Midbrain (tissue), 1 donor: ENCODE measurements at regions not wholly inside any gene's neighbourhood (a gene's known extent, or its start where the extent isn't known, plus 50 kb on each side); places are given as distances from the start of the nearest gene placed in this dataset.

Experiments used
- DNase-seq: peaks from one replicate; lab custom pipeline; 2025; lab: John Stamatoyannopoulos, UW

DNA sequence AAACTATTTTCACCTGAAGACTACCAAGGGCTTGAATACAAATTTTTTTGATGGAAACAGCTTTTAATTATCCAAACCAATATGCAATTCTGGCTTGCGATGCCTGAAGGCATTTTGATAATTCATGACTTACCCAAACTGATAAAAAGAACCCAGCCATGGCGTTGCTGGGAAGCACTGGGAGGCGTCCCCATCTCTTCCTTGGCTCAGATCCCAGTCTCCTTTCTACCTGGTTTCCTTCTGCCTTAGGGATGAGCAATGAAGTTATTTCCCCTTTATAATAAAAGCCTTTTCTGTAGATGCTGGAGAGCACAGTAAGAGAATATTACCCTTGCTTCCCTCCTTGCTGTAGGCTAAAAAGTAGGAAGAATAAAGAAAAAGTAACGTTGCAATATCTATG, 129.1 kb upstream of the ANK3 start:
- DNase-seq = no peak

DNA sequence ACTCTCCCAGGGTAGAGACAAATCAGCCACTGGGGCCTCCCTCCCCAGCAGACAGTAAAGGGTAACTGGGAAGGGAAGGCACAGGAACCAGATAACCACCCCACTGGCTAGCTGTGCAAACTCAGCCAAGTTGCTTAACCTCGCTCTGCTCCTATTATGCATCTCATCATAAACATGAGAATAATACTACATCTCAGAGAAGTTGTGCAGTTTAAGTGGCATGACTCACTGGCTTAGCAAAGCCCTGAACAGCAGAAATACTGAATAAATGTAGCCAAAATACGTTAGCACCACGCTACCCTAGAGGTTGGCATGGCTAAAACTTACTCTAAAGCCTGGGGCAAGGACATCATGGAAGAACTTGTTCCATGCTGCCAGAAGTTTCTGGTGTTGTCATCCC, 128.1 kb upstream of the ANK3 start:
- no peak for DNase-seq

DNA sequence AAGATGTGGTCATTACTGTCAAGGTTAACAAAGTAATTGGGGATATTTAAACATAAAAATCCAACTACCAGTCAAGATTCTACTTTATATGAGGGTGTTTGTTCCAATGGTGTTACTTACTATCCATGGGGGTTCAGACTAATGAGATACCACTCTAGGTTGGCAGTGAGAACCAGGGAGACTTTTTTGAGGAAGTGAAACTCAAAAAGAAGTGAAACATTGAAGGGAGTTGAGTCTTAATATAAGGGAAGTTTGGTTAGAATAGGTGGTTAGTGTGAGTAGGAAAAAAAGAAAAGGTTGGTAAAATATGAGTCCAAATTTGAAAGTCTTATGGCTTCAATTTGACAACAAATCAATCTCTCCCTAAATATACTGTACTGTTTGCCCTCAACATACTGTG, 123.6 kb upstream of the ANK3 start:
- DNase-seq = no peak

DNA sequence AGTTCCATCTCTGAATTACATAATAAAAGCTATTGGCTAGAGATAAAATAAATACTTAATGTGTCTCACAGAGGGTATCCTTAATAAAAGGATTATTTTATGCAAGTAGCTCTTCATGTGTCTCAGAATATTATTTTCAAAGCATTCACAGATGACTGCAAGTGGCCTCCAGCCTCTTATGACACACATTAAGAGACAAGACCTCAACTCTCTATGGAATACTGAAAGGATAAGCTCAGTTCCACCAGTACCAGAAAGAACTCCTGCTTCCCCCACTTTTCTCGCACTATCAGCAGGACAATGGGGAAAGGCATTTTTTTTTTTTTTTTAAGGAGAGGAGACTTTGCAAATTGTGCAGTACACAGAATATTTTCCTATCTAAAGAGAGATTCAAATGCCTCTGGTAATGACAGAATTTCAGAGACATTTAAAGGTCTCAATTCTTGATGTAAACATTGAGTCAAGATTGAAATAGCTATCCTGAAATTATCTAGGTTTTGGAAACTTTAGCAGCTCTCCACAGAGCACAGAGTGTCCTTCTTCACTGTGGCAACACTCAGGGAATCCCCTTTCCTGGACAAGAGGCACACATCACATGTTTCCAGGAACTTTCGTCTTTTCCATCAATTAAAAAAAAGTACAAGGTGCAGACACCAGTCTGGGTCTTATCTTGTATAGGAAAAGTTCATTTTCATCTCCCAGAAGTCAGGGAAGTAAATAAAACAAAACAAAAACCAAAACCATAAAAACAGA, 122.0 kb upstream of the ANK3 start:
- no peak for DNase-seq

DNA sequence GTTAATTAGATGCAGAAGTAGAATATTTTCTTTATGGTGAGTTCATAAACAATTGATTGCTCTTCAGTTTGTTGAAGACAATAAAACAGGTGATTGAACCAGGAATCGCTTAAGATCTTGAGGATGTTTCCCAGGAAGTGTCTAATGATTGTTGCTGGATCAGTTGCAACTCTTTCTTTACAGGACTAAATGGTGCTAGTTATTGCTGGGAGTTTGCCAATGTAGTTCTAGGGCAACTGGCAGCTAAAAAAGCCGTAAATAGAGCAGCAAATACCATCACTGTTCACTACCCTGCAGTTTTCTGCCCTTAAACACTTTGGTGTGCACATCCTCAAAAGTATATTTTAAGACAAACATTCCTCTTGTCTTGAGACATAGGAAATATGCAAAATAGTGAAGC, 119.2 kb upstream of the ANK3 start:
- DNase-seq = no peak

DNA sequence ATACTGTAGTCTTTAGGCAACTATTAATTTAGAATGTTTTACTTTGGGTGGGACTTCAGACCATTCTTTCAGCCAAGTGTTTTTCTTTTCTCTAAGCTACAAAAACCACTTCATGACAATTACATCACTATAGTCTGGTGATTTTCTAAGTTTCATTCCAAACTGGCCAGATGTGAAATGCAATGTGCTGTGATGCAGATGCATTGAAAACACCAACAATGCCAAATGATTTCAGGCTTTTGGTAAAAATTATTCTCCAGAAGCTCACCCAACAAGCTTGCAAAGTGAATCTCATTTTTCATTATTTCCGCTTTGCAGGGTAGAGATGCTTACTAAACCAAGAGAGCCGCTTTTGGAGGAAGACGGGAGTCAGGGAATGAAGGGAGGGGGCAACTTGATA, 118.4 kb upstream of the ANK3 start:
- DNase-seq = peak; percentile 62

DNA sequence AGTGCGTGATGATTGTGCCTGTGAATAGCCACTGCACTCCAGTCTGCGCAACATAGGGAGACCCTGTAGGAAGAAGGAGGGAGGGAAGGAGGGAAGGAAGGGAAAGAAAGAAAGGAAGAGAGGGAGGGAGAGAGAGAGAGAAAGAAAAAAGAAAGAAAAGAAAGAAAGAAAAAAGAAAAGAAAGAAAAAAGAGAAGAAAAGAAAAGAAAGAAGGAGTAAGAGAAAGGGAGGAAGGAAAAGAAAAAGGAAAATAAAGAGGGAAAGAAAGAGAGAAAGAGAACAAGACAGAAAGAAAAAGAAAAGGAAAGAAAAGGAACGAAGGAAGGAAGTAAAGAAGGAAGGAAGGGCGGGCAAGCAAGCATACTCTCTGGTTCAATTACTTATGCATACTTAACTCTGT, 112.9 kb upstream of the ANK3 start:
- no peak for DNase-seq

DNA sequence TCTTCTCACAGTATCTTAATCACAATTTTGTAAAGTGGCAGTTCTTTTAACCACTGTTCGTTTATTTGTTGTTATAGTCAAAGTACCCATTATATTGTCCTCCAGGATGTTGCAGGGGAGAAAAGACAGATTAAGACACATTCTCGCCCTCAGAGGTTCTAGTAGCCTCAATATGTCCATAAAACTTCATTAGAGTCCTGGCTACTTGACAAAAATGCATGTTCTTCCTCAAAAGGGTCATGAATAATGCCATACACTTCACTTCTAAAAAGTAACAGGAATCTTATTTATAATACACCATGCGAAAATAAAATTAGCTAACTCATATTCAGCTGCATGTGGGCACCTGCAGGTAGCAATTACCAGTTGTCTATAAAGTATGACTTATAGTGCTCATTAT, 109.3 kb upstream of the ANK3 start:
- DNase-seq = no peak

DNA sequence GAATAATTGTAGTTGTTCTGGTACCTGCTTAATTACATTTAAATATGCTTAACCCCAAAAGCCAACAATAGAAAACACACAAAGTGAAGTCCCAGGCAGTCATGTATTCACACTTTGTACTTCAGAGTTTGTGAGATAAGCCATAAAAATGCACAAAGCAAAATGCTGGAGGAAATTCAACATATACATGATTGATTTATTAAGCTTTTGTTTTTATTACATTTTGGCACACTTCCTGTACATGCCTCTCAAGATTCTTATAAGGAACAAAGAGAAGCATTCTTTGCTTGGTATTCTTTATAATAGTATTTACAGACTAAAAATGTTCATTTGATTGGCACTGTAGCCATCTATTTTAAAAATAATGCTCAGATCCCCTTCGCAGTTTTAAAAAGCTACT, 107.7 kb upstream of the ANK3 start:
- no peak for DNase-seq

DNA sequence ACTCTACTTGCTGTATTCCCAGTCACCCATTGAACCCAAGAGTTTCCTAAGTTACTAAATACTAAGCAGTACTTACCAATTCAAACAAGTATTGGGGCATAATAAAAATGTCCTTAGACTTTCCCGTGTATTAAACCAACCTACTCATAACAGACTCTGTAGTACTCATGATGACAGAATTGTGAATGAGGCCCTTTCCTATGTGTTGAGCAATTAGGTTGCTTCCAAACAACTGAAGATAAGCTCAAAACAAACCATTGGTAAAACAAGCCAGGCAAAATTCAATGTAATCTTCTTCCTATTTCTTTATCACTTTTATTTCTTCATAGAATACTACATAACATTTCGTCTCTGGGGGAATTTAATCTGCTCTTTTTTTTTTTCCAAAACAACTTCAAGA, 106.5 kb upstream of the ANK3 start:
- no peak for DNase-seq

DNA sequence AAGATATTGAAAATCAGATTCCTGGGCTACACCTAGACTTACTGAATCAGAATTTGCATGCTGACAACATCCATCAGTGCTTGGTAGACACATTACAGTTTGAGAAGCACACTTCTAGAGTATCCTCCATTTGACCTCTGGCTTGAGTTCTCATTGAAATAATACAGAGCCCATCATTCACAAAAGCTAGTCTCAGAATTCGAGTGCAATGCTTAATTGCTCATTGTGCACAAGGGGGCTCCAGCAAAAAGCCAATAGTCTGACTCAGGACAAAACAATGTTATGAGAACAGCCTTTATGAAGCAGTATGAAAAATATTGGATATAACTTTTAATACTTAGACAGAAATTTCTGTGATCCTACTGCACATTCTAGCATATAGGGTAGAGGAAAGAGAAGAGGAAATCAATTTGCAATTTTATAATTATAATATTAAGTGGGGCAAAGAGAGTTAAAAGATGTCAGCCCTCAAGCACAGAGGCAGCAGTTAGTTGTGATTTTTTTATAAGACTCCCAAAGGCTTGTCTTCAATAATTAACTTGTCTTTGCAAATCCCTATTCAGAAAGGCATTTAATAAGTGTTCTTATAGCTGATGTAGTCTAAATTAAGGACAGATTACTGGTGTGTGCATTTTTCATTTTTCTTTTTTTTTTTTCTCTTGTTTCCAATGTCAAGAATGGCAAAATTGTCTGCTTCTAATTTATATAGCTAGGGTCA, 105.8 kb upstream of the ANK3 start:
- peak; percentile 41 for DNase-seq

DNA sequence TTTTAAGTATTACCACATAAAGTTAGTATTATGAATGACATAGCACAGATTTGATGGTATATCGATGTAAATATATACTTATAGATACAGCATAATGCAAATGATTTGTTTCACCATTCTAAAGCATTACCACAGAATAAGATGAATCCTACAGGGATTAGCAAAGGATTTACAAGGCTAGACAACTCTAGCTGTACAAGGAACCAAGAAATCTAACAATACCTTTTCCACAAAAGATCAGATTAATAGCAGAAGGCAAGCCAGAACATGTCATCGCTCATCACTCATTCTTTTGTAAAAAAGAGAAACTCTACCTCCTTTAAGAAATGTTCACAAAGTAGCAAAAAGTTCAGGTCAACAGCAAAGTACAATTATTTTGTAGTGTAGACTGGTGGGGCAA, 105.1 kb upstream of the ANK3 start:
- DNase-seq = no peak

DNA sequence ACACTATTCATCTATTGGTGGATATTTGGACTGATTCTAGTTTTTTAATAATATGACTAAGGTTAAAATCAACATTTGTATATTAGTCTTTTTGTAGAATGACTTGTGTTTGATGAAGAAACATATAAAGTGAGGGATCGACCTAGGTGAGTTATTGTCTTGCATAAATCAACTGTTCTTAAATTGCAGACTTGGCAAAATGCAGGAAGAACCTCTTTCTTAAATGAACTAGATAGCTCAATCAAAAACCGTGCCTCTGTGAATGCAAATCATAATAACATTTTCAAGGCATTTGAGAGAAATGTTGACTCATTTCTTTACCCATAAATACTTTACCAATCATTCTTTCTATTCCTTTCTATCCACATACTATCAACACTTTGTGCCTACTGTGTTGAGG, 101.5 kb upstream of the ANK3 start:
- no peak for DNase-seq

DNA sequence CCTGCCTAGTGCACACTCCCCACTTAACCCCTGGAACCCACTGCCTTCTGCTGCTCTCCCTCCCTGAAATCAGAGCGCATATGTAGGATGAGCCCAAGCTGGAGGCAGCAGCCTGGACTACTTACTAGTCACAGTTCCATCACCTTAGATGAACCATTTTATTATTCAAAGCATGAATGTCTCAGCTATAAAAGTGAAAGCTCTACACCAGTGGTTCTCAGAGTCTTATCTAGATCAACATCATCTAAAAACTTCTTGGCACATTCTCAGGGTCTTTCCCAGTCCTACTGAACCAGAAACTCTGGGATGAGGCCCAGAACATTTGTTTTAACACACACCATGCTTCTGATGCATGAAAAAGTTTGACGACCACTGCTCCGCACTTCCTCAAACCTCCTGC, 100.3 kb upstream of the ANK3 start:
- no peak for DNase-seq

DNA sequence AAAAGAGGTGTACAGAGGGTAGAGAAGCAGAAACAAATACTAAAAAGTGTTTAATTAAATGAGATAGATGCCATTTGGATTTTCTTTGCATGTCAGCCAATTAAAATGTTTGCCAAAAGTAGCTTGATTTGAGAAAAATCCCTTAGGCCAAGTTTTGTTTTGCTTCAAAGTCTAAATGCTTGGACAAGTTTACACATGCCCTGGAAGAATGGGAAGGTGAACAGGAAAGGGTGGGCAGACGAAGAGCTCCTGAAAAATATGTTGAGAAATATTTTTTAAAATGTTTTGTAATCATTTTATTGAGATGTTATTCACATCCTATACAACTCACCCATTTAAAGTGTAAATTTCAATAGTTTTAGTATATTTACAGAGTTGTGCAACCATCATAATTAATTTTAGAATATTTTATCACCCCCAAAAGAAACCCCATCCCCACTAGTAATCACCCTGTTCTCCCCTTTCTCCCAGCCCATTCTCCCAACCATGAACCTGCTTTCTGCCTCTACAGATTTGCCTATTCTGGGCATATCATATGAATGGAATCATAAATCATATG, 98.5 kb upstream of the ANK3 start:
- DNase-seq = no peak

DNA sequence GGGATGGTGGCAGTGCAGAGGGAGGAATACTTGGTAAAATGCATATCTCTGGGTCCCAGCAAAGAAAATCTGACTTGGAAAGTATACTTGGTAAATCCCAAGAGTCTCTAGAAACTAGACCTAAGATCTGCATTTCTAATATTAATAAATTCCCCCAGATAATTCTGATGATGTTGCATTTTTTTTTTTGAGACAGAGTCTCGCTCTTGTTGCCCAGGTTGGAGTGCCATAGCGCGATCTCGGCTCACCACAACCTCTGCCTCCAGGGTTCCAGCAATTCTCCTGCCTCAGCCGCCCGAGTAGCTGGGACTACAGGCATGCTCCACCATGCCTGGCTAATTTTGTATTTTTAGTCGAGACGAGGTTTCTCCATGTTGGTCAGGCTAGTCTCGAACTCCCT, 97.9 kb upstream of the ANK3 start:
- no peak for DNase-seq

DNA sequence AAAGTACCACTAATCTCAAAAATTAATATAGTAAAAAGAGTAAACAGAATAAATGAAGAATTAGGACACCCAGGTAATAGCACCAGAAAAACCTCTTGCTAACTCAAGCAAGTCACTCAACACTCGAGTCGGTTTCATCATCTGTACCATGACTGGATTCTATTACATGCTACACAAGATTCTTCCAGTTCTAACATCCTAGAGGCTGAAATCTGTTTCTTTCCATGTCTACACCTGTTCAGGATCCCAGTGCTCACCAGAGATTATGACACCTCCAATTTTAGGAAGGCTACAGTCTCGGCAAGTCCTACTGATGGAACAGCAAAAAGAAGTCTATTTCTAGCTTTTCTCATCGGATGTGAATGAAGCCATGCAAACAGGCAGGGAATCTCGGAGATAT, 95.3 kb upstream of the ANK3 start:
- no peak for DNase-seq

DNA sequence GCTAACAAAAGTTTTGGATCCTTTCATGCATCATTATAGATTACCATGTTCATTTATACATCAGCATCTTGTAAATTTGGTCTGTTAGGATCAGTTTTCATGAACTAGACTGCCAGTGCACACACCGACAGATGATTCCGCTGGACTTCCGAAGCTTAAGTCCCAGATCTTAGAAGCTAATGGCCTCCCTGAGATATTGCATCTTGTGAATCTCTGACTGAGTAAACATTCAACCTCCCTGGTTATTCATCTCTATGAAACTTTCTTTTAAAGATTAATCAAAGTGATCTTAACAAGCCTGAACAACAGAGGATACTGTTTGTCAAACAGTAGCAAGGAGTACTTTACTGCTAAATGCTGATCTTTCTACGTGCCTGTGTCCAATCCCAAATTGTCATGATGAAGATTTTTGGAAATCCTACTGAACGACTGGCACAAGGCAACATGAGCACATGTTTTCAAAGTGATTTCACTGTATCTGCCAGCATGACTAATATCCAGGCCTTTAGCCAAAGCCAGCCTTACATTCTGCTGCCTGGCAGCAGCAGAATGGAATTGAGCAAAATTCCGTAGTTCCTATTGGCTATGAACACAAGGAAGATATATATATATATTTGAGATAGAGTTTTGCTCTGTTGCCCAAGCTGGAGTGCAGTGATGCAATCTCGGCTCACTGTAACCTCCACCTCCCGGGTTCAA, 91.3 kb upstream of the ANK3 start:
- peak; percentile 69 for DNase-seq

DNA sequence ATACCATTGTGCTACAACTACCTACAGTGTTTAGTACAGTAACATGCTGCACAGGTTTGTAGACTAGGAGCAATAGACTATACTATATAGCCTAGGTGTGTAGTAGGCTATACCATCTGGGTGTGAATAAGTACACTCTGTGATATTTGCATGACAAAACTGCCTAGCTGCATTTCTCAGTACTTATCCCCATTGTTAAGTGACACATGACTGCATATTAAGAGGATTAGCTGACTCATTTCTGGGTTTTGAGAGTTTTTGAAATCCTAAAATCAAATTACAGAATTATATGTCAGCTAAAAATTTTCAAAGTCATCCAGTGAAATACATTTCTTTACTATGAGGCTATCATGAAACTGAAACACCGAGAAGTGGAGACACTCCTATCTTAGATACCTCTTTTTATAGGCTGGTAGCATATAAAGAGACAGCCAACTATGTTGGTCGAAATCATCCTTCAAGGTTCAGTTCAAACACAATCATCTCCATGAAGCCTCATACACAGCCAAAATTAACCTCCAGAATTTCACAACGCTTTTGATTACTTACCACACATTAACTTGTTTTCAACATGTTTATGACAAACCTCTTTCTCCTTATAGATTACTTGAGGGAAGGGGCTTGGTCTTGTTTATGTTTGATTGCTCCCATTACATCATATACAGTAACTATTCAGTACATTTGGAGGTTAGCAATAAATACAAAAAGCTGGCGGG, 89.8 kb upstream of the ANK3 start:
- no peak for DNase-seq

DNA sequence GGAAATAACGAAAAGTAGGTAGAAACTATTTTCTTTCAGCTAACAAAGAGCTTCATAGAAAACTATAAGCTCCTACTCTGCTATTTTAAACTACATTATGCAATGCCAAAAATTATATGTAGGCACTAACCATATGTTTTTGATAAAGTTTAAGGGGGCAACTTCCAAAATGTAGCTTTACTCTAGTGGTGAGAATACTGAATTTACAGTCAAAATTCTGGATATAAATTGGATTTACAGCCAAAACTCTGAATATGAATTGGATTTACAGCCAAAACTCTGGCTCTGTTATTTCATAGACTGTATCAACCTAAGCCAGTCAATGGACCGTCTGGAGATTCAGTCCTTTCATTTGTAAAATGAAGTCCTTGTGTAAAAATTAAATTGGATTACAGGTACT, 86.8 kb upstream of the ANK3 start:
- no peak for DNase-seq

DNA sequence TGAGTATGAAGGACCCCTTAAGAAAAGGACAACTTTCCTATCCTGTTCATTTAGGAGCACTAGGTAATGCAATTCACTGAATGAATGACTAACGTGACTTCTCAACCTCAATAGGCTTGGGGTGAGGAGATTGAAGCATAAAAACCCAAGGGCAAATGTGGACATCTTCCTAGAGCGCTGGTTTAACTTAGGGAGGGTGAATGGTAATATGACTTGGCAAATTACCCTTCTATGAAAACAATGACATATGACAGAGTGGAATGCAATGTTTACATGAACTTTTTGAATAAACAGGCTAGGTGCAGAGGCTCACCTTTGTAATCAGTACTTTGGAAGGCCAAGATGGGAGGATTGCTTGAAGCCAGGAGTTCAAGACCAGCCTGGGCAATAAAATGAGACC, 83.9 kb upstream of the ANK3 start:
- no peak for DNase-seq

DNA sequence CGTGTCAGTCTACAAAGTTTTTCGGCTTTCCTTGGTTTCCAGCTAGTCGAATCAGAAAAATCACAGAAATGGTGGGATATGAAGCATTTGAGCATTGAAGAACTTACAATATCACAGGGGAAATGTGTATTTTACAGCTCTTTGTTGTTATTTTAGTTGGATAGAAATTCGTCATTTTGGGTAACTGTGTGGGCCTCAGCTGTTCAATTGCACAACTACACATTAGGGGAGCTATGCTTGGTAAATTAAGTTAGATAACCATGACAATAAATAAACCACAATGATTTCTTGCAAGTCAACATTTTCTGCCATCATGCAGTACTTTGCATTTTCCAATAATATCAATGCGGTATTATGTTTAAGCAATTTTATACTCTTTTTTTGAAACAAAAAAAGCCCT, 80.4 kb upstream of the ANK3 start:
- DNase-seq = no peak
